Keratinocyte (primary cell): ENCODE measurements at regions not wholly inside any gene's neighbourhood (a gene's known extent, or its start where the extent isn't known, plus 50 kb on each side); places are given as distances from the start of the nearest gene placed in this dataset.

Source experiments
- EZH2 ChIP-seq: IDR thresholded peaks from one replicate; pipeline ENCODE4 v1.6.1; 2012; ENCODE audit warnings: inconsistent platforms, mild to moderate bottlenecking, low read length, moderate library complexity
- TF ChIP-seq, protein P1 (sequence below), 3 experiments: IDR thresholded peaks in 1 of 3; conservative IDR thresholded peaks in 1 of 3; optimal IDR thresholded peaks in 1 of 3; 2 replicates in 2 of 3; 3 replicates in 1 of 3; pipeline versions ENCODE3 to v1.5.1; 2011; ENCODE audit warnings: low read length in 3 of 3, mild to moderate bottlenecking in 3 of 3, moderate library complexity in 2 of 3, control low read depth in 1 of 3, inconsistent platforms in 1 of 3; ENCODE audit not compliant: insufficient read depth in 2 of 3; ENCODE audit errors: extremely low read depth in 1 of 3

DNA sequence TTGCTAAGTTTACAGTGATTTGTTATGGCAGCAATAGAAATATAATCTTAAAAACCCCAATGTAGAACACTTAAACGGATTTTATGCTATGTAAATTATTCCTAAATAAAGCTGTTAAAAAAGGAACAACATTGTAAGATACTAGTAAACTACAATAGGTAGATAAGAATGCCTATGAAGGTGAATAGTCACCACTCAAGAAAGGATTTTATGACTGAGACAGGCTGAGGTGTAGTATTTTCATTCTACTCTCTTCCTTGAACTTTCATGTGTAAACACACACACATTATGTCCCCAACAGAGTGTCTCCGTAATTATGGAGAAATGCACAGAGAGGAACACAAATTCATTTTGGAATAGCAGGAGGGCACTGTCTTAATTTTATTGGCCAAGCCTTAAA lies 183.9 kb upstream of the ST6GAL2 start:
- TF ChIP-seq, protein P1, sequence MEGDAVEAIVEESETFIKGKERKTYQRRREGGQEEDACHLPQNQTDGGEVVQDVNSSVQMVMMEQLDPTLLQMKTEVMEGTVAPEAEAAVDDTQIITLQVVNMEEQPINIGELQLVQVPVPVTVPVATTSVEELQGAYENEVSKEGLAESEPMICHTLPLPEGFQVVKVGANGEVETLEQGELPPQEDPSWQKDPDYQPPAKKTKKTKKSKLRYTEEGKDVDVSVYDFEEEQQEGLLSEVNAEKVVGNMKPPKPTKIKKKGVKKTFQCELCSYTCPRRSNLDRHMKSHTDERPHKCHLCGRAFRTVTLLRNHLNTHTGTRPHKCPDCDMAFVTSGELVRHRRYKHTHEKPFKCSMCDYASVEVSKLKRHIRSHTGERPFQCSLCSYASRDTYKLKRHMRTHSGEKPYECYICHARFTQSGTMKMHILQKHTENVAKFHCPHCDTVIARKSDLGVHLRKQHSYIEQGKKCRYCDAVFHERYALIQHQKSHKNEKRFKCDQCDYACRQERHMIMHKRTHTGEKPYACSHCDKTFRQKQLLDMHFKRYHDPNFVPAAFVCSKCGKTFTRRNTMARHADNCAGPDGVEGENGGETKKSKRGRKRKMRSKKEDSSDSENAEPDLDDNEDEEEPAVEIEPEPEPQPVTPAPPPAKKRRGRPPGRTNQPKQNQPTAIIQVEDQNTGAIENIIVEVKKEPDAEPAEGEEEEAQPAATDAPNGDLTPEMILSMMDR (optimal IDR thresholded peaks at IDR 0.05 in 1 of 3, IDR thresholded peaks at IDR 0.05 in 1 of 3, conservative IDR thresholded peaks at IDR 0.05 in 1 of 3; ENCODE audit: extremely low read depth in 1 of 3, insufficient read depth in 2 of 3, low read length in 3 of 3), result no peak
- TF ChIP-seq EZH2, result no peak
